Liver (tissue), 8 donors: ENCODE measurements at regions not wholly inside any gene's neighbourhood (a gene's known extent, or its start where the extent isn't known, plus 50 kb on each side); places are given as distances from the start of the nearest gene placed in this dataset.

Experiments used
- DNase-seq: peaks from one replicate; pipeline ENCODE4 v3.0.0-alpha.2; 2017; ENCODE audit warnings: low spot score
- H3K27ac ChIP-seq, 2 donors: one replicate each; pipeline ENCODE4 v1.7.0; 2013; ENCODE audit warnings: inconsistent platforms in 2 of 2, low read length in 2 of 2, control low read depth in 1 of 2, low read depth in 1 of 2, mild to moderate bottlenecking in 1 of 2
- H3K27me3 ChIP-seq, 4 donors: one replicate each; pipeline versions ENCODE4 v1.6.1 to v1.7.0; 2013; ENCODE audit warnings: low read length in 3 of 4, inconsistent platforms in 1 of 4, mild to moderate bottlenecking in 1 of 4, moderate library complexity in 1 of 4; ENCODE audit not compliant: control insufficient read depth in 4 of 4, insufficient read depth in 4 of 4
- H3K36me3 ChIP-seq, 4 donors: one replicate each; pipeline versions ENCODE4 v1.6.1 to v1.7.0; 2013; ENCODE audit warnings: low read length in 3 of 4, mild to moderate bottlenecking in 3 of 4, low read depth in 1 of 4, moderate library complexity in 1 of 4; ENCODE audit not compliant: control insufficient read depth in 4 of 4, insufficient read depth in 3 of 4
- H3K4me1 ChIP-seq, 4 donors: one replicate each; pipeline versions ENCODE4 v1.6.1 to v1.7.0; 2013; ENCODE audit warnings: low read length in 3 of 4, mild to moderate bottlenecking in 3 of 4, moderate library complexity in 1 of 4; ENCODE audit not compliant: control insufficient read depth in 4 of 4, insufficient read depth in 4 of 4
- H3K4me3 ChIP-seq, 3 donors: one replicate each; pipeline versions ENCODE4 v1.6.1 to v1.7.0; 2013; ENCODE audit warnings: low read length in 3 of 3, control low read depth in 1 of 3, low read depth in 1 of 3, mild to moderate bottlenecking in 1 of 3
- H3K9ac ChIP-seq, 2 donors: one replicate each; pipeline ENCODE4 v1.7.0; 2013; ENCODE audit warnings: low read length in 2 of 2, mild to moderate bottlenecking in 2 of 2, moderate library complexity in 2 of 2, control low read depth in 1 of 2, low read depth in 1 of 2
- H3K9me3 ChIP-seq, 4 donors: one replicate each; pipeline versions ENCODE4 v1.6.1 to v1.7.0; 2013; ENCODE audit warnings: low read length in 3 of 4; ENCODE audit not compliant: control insufficient read depth in 4 of 4
- ATF3 ChIP-seq: IDR thresholded peaks from 2 replicates; pipeline ENCODE4 v1.6.1; 2016; ENCODE audit warnings: antibody characterized with exemption
- CTCF ChIP-seq: fragments of 150-350 bp; IDR thresholded peaks from 2 replicates; pipeline ENCODE4 v1.5.1; 2017; ENCODE audit warnings: improper control_type of control experiment, low read depth, low read length; ENCODE audit not compliant: missing input control
- EGR1 ChIP-seq, 2 donors: IDR thresholded peaks; 2 replicates each; pipeline ENCODE4 v1.6.1; 2016 to 2018; ENCODE audit warnings: antibody characterized with exemption in 2 of 2, low read depth in 2 of 2
- FOXA1 ChIP-seq: IDR thresholded peaks from 2 replicates; pipeline ENCODE4 v1.6.1; 2016; ENCODE audit warnings: antibody characterized with exemption
- FOXA2 ChIP-seq: IDR thresholded peaks from 2 replicates; pipeline ENCODE4 v1.6.1; 2016; ENCODE audit warnings: antibody characterized with exemption
- GABPA ChIP-seq, 2 donors: IDR thresholded peaks in 1 of 2; conservative IDR thresholded peaks in 1 of 2; 2 replicates each; pipeline ENCODE4 v1.6.1; 2016; ENCODE audit warnings: antibody characterized with exemption in 2 of 2, mild to moderate bottlenecking in 1 of 2, moderate library complexity in 1 of 2
- HNF4A ChIP-seq, 2 donors: conservative IDR thresholded peaks; 2 replicates each; pipeline ENCODE4 v1.6.1; 2016; ENCODE audit warnings: antibody characterized with exemption in 2 of 2, mild to moderate bottlenecking in 2 of 2
- HNF4G ChIP-seq: IDR thresholded peaks from 2 replicates; pipeline ENCODE4 v1.6.1; 2016; ENCODE audit warnings: antibody characterized with exemption
- NR2F2 ChIP-seq: IDR thresholded peaks from 2 replicates; pipeline ENCODE4 v1.6.1; 2016; ENCODE audit warnings: antibody characterized with exemption
- RAD21 ChIP-seq, 2 donors: IDR thresholded peaks; 2 replicates each; pipeline ENCODE4 v1.6.1; 2016; ENCODE audit warnings: antibody characterized with exemption in 2 of 2, mild to moderate bottlenecking in 2 of 2
- REST ChIP-seq: IDR thresholded peaks from 2 replicates; pipeline ENCODE4 v1.6.1; 2016; ENCODE audit warnings: antibody characterized with exemption, mild to moderate bottlenecking
- SP1 ChIP-seq: IDR thresholded peaks from 2 replicates; pipeline ENCODE4 v1.6.1; 2018; ENCODE audit warnings: antibody characterized with exemption, mild to moderate bottlenecking
- TAF1 ChIP-seq: conservative IDR thresholded peaks from 2 replicates; pipeline ENCODE4 v1.6.1; 2016; ENCODE audit warnings: antibody characterized with exemption, mild to moderate bottlenecking
- ZBTB33 ChIP-seq: IDR thresholded peaks from 2 replicates; pipeline ENCODE4 v1.6.1; 2016; ENCODE audit warnings: antibody characterized with exemption
- WGBS: extraction: QIAGEN DNeasy Blood & Tissue Kit; methylation state at CpG from one replicate; pipeline ENCODE4 v1.1.7; 2013; 5-methylcytosine and 5-hydroxymethylcytosine counted together
- TF ChIP-seq, protein P1 (sequence below): IDR thresholded peaks from 2 replicates; pipeline ENCODE4 v1.6.1; 2016; ENCODE audit warnings: antibody characterized with exemption
- donor health status: healthy.
- donor health status: healthy.
- donor health status: healthy.
- donor health status: healthy.
- donor health status: healthy.

GRCh38 chr9:80076162-80076561 is 504.4 kb downstream of the TLE4 start:
- H3K27ac ChIP-seq = no peak overlapping the region
- no peak for TF ChIP-seq HNF4G
- TF ChIP-seq, protein P1, sequence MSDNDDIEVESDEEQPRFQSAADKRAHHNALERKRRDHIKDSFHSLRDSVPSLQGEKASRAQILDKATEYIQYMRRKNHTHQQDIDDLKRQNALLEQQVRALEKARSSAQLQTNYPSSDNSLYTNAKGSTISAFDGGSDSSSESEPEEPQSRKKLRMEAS = no peak
- no peak for TF ChIP-seq FOXA1
- TF ChIP-seq SP1 = no peak
- no peak for TF ChIP-seq HNF4A (conservative IDR thresholded peaks at IDR 0.05)
- no peak for TF ChIP-seq GABPA (IDR thresholded peaks at IDR 0.05 in 1 of 2, conservative IDR thresholded peaks at IDR 0.05 in 1 of 2)
- TF ChIP-seq CTCF = no peak
- TF ChIP-seq NR2F2 = no peak
- no peak for TF ChIP-seq EGR1 (IDR thresholded peaks at IDR 0.05; ENCODE audit: low read depth in 2 of 2)
- no peak for TF ChIP-seq REST
- TF ChIP-seq FOXA2 = no peak
- no peak for TF ChIP-seq ATF3
- TF ChIP-seq TAF1 = no peak
- no peak for TF ChIP-seq ZBTB33
- H3K27me3 ChIP-seq = no peaks in the 10 kb centered on the region
- no peak overlapping the region for H3K4me3 ChIP-seq
- H3K4me1 ChIP-seq = no peaks in the 10 kb centered on the region
- H3K36me3 ChIP-seq = no peaks in the 10 kb centered on the region
- H3K9ac ChIP-seq = no peak overlapping the region
- no peak for DNase-seq
- H3K9me3 ChIP-seq = no peaks in the 10 kb centered on the region
- WGBS = 62% methylated on average over 4 of the region's 4 CpGs

DNA sequence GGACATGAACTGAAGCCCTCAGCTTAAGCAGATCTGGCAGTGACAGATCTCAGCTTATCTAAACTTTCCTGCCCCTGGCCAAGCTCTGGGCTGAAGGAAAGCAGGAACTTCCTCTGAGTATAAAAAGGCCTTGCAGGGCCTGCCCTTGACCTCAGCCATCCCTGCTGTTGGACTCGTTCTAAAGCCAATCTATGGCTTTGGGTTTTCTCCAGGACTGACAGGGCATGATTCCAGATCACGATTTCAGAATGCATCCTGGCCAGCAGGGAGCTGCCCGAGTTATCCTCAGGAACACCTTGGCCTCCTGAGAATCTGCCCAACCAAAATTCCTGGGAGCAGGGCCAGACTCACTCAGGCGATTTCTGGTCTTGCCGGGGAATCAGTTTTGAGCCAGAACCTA is 502.7 kb downstream of the TLE4 start:
- Histone ChIP-seq H3K27ac (no peak overlapping the region), H3K4me1 (no peaks in the 10 kb centered on the region), H3K36me3 (no peaks in the 10 kb centered on the region), H3K9me3 (no peaks in the 10 kb centered on the region), H3K4me3 (no peak overlapping the region), H3K9ac (no peak overlapping the region), H3K27me3 (no peaks in the 10 kb centered on the region)
- no peak for DNase-seq
- TF ChIP-seq NR2F2 (peak; percentile 88), RAD21 (IDR thresholded peaks at IDR 0.05) (no peak), REST (no peak), ATF3 (no peak), CTCF (no peak), HNF4G (no peak), FOXA2 (no peak)
- TF ChIP-seq, protein P1 = no peak
- 53% methylated on average over 5 of the region's 5 CpGs for WGBS
